Stimulated activated naive CD8-positive, alpha-beta T cell treated with anti-CD3 and anti-CD28 coated beads, Interleukin-15, Interleukin-2, amounts not matched to agents 100 ng/mL and 50 ng/mL, for 24 hours (primary cell): ENCODE measurements at regions not wholly inside any gene's neighbourhood (a gene's known extent, or its start where the extent isn't known, plus 50 kb on each side); places are given as distances from the start of the nearest gene placed in this dataset.

Source experiments
- H3K27ac Mint-ChIP-seq: one replicate; pipeline ENCODE4 v1.8.0; 2021; ENCODE audit warnings: mild to moderate bottlenecking, mixed read lengths
- H3K27me3 Mint-ChIP-seq: one replicate; pipeline ENCODE4 v1.8.0; 2021; ENCODE audit warnings: mixed read lengths
- H3K36me3 Mint-ChIP-seq: one replicate; pipeline ENCODE4 v1.8.0; 2021; ENCODE audit warnings: low read depth, mixed read lengths
- H3K4me1 Mint-ChIP-seq: one replicate; pipeline ENCODE4 v1.8.0; 2021; ENCODE audit warnings: low read depth, mixed read lengths
- H3K4me3 Mint-ChIP-seq: one replicate; pipeline ENCODE4 v1.8.0; 2021; ENCODE audit warnings: mild to moderate bottlenecking, mixed read lengths
- H3K9me3 Mint-ChIP-seq: one replicate; pipeline ENCODE4 v1.8.0; 2021; ENCODE audit warnings: mixed read lengths

- H3K4me3 Mint-ChIP-seq = no peak overlapping the region
- H3K4me1 Mint-ChIP-seq = no peaks in the 10 kb centered on the region
- H3K9me3 Mint-ChIP-seq = peaks cover 4% of the 10 kb centered on the region
- H3K36me3 Mint-ChIP-seq = no peaks in the 10 kb centered on the region
- H3K27me3 Mint-ChIP-seq = peaks cover 34% of the 10 kb centered on the region
- H3K27ac Mint-ChIP-seq = no peak overlapping the region
Observed at GRCh38 chr14:88929656-88930436, 105.4 kb downstream of the TTC8 start.

GRCh38 chr14:88931321-88932110 is 107.1 kb downstream of the TTC8 start:
- Mint-ChIP-seq H3K36me3 (no peaks in the 10 kb centered on the region), H3K9me3 (peaks cover 3% of the 10 kb centered on the region), H3K4me3 (no peak overlapping the region), H3K27me3 (peaks cover 25% of the 10 kb centered on the region), H3K4me1 (no peaks in the 10 kb centered on the region), H3K27ac (no peak overlapping the region)

- Mint-ChIP-seq H3K4me3 (no peak overlapping the region), H3K27ac (no peak overlapping the region)
Observed at GRCh38 chr14:88933191-88933590, 108.7 kb downstream of the TTC8 start.

GRCh38 chr14:88934351-88934806 is 109.9 kb downstream of the TTC8 start:
- Mint-ChIP-seq H3K4me3 (no peak overlapping the region), H3K27ac (no peak overlapping the region), H3K9me3 (peaks cover 3% of the 10 kb centered on the region), H3K36me3 (no peaks in the 10 kb centered on the region), H3K4me1 (no peaks in the 10 kb centered on the region), H3K27me3 (peaks cover 26% of the 10 kb centered on the region)

More at GRCh38 chr14:88933191-88933590, 108.7 kb downstream of the TTC8 start:
- H3K9me3 Mint-ChIP-seq = peaks cover 3% of the 10 kb centered on the region
- no peaks in the 10 kb centered on the region for H3K36me3 Mint-ChIP-seq
- peaks cover 25% of the 10 kb centered on the region for H3K27me3 Mint-ChIP-seq
- no peaks in the 10 kb centered on the region for H3K4me1 Mint-ChIP-seq

GRCh38 chr14:88935083-88935482 is 110.6 kb downstream of the TTC8 start:
- H3K27me3 Mint-ChIP-seq = peaks cover 28% of the 10 kb centered on the region

GRCh38 chr14:88937706-88938105 is 113.3 kb downstream of the TTC8 start:
- no peaks in the 10 kb centered on the region for H3K9me3 Mint-ChIP-seq
- H3K36me3 Mint-ChIP-seq = no peaks in the 10 kb centered on the region
- H3K27ac Mint-ChIP-seq = no peak overlapping the region
- peaks cover 28% of the 10 kb centered on the region for H3K27me3 Mint-ChIP-seq
- H3K4me3 Mint-ChIP-seq = no peak overlapping the region
- H3K4me1 Mint-ChIP-seq = no peaks in the 10 kb centered on the region

More at GRCh38 chr14:88935083-88935482, 110.6 kb downstream of the TTC8 start:
- no peaks in the 10 kb centered on the region for H3K4me1 Mint-ChIP-seq
- H3K4me3 Mint-ChIP-seq = no peak overlapping the region
- H3K27ac Mint-ChIP-seq = no peak overlapping the region
- H3K36me3 Mint-ChIP-seq = no peaks in the 10 kb centered on the region
- H3K9me3 Mint-ChIP-seq = peaks cover 3% of the 10 kb centered on the region

- Mint-ChIP-seq H3K4me1 (no peaks in the 10 kb centered on the region), H3K36me3 (no peaks in the 10 kb centered on the region), H3K4me3 (no peak overlapping the region), H3K27me3 (peaks cover 21% of the 10 kb centered on the region), H3K27ac (no peak overlapping the region), H3K9me3 (no peaks in the 10 kb centered on the region)
Observed at GRCh38 chr14:88940671-88941070, 116.2 kb downstream of the TTC8 start.

GRCh38 chr14:88941414-88941813 is 117.0 kb downstream of the TTC8 start:
- H3K4me3 Mint-ChIP-seq = no peak overlapping the region
- H3K36me3 Mint-ChIP-seq = no peaks in the 10 kb centered on the region
- peaks cover 21% of the 10 kb centered on the region for H3K27me3 Mint-ChIP-seq
- no peak overlapping the region for H3K27ac Mint-ChIP-seq
- H3K9me3 Mint-ChIP-seq = no peaks in the 10 kb centered on the region
- H3K4me1 Mint-ChIP-seq = no peaks in the 10 kb centered on the region

- Mint-ChIP-seq H3K27ac (no peak overlapping the region), H3K4me3 (no peak overlapping the region), H3K4me1 (no peaks in the 10 kb centered on the region), H3K27me3 (peaks cover 20% of the 10 kb centered on the region), H3K36me3 (no peaks in the 10 kb centered on the region), H3K9me3 (peaks cover 18% of the 10 kb centered on the region)
Observed at GRCh38 chr14:88947646-88948598, 123.5 kb downstream of the TTC8 start.

GRCh38 chr14:88950069-88950468 is 125.6 kb downstream of the TTC8 start:
- no peak overlapping the region for H3K4me3 Mint-ChIP-seq
- no peaks in the 10 kb centered on the region for H3K36me3 Mint-ChIP-seq
- H3K9me3 Mint-ChIP-seq = peaks cover 22% of the 10 kb centered on the region
- H3K27ac Mint-ChIP-seq = no peak overlapping the region
- H3K4me1 Mint-ChIP-seq = no peaks in the 10 kb centered on the region
- peaks cover 24% of the 10 kb centered on the region for H3K27me3 Mint-ChIP-seq

GRCh38 chr14:88951370-88951769 is 126.9 kb downstream of the TTC8 start:
- no peak overlapping the region for H3K27ac Mint-ChIP-seq
- no peaks in the 10 kb centered on the region for H3K4me1 Mint-ChIP-seq
- peaks cover 27% of the 10 kb centered on the region for H3K27me3 Mint-ChIP-seq
- no peak overlapping the region for H3K4me3 Mint-ChIP-seq
- H3K36me3 Mint-ChIP-seq = no peaks in the 10 kb centered on the region
- H3K9me3 Mint-ChIP-seq = peaks cover 22% of the 10 kb centered on the region

- no peaks in the 10 kb centered on the region for H3K4me1 Mint-ChIP-seq
- H3K4me3 Mint-ChIP-seq = no peak overlapping the region
- H3K36me3 Mint-ChIP-seq = no peaks in the 10 kb centered on the region
- H3K27me3 Mint-ChIP-seq = peaks cover 23% of the 10 kb centered on the region
- H3K27ac Mint-ChIP-seq = no peak overlapping the region
- peaks cover 22% of the 10 kb centered on the region for H3K9me3 Mint-ChIP-seq
Observed at GRCh38 chr14:88952901-88953300, 128.4 kb downstream of the TTC8 start.

GRCh38 chr14:88955455-88955854 is 131.0 kb downstream of the TTC8 start:
- Mint-ChIP-seq H3K27me3 (peaks cover 13% of the 10 kb centered on the region), H3K27ac (no peak overlapping the region), H3K4me3 (no peak overlapping the region), H3K36me3 (no peaks in the 10 kb centered on the region), H3K4me1 (no peaks in the 10 kb centered on the region), H3K9me3 (peaks cover 14% of the 10 kb centered on the region)

GRCh38 chr14:88960496-88960895 is 136.0 kb downstream of the TTC8 start:
- no peaks in the 10 kb centered on the region for H3K4me1 Mint-ChIP-seq
- no peak overlapping the region for H3K4me3 Mint-ChIP-seq
- peaks cover 12% of the 10 kb centered on the region for H3K27me3 Mint-ChIP-seq
- H3K9me3 Mint-ChIP-seq = no peaks in the 10 kb centered on the region
- no peaks in the 10 kb centered on the region for H3K36me3 Mint-ChIP-seq
- no peak overlapping the region for H3K27ac Mint-ChIP-seq
